Neutrophil (primary cell): ENCODE measurements at regions not wholly inside any gene's neighbourhood (a gene's known extent, or its start where the extent isn't known, plus 50 kb on each side); places are given as distances from the start of the nearest gene placed in this dataset.

Source experiments
- H3K27ac ChIP-seq: fragments of 200-600 bp; sonication (generic); 2 replicates; pipeline ENCODE4 v1.5.1; 2016; ENCODE audit warnings: mild to moderate bottlenecking, moderate library complexity
- H3K27me3 ChIP-seq: fragments of 200-600 bp; sonication (generic); 2 replicates; pipeline ENCODE4 v1.6.0; 2016; ENCODE audit warnings: mild to moderate bottlenecking
- H3K36me3 ChIP-seq: fragments of 200-600 bp; sonication (generic); 2 replicates; pipeline ENCODE4 v1.5.1; 2017
- H3K4me1 ChIP-seq, 2 experiments: fragments of 200-600 bp in 1 of 2; sonication (generic) in 1 of 2; 1 replicate in 1 of 2; 2 replicates in 1 of 2; pipeline versions ENCODE4 v1.5.1 to v1.6.1; 2013 to 2016; ENCODE audit warnings: low read depth in 1 of 2, low read length in 1 of 2, mild to moderate bottlenecking in 1 of 2, moderate library complexity in 1 of 2; ENCODE audit not compliant: control insufficient read depth in 1 of 2, insufficient read depth in 1 of 2
- H3K4me3 ChIP-seq, 2 experiments: fragments of 200-600 bp in 1 of 2; sonication (generic) in 1 of 2; 1 replicate in 1 of 2; 2 replicates in 1 of 2; pipeline ENCODE4 v1.5.1; 2013 to 2016; ENCODE audit warnings: low read depth in 1 of 2, low read length in 1 of 2, mild to moderate bottlenecking in 1 of 2, moderate library complexity in 1 of 2
- H3K9me3 ChIP-seq: fragments of 200-600 bp; sonication (generic); 2 replicates; pipeline ENCODE4 v1.5.1; 2016
- TF ChIP-seq, protein P1 (sequence below): fragments of 200-600 bp; sonication (generic); IDR thresholded peaks from 2 replicates; pipeline ENCODE4 v1.5.1; 2016; ENCODE audit warnings: antibody characterized with exemption

DNA sequence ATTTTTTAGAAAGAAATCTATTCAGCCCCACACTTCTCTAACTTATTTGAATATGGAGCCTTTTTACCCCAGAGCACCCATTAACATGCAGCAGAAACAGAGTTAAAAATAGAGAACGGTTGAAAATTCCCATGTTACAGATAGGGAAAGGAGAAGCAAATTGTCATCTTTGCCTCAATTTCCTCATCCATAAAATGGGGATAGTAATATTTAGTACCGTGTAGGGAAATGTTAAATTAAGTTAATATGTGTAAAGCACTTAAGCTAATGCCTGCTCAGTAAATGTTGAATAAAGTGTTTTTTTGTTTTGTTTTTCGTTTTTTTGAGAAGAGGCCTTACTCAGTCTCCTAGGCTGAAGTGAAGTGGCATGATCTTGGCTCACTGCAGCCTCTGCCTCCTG is 50.3 kb downstream of the NAV1 start:
- Histone ChIP-seq H3K27ac (no peak overlapping the region), H3K27me3 (no peaks in the 10 kb centered on the region), H3K4me3 (no peak overlapping the region), H3K36me3 (no peaks in the 10 kb centered on the region), H3K9me3 (no peaks in the 10 kb centered on the region), H3K4me1 (peaks cover 20 to 24% of the 10 kb centered on the region in 2 experiments)
- TF ChIP-seq, protein P1, sequence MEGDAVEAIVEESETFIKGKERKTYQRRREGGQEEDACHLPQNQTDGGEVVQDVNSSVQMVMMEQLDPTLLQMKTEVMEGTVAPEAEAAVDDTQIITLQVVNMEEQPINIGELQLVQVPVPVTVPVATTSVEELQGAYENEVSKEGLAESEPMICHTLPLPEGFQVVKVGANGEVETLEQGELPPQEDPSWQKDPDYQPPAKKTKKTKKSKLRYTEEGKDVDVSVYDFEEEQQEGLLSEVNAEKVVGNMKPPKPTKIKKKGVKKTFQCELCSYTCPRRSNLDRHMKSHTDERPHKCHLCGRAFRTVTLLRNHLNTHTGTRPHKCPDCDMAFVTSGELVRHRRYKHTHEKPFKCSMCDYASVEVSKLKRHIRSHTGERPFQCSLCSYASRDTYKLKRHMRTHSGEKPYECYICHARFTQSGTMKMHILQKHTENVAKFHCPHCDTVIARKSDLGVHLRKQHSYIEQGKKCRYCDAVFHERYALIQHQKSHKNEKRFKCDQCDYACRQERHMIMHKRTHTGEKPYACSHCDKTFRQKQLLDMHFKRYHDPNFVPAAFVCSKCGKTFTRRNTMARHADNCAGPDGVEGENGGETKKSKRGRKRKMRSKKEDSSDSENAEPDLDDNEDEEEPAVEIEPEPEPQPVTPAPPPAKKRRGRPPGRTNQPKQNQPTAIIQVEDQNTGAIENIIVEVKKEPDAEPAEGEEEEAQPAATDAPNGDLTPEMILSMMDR, result no peak

- H3K4me3 ChIP-seq, result no peak overlapping the region
- peaks cover 20 to 25% of the 10 kb centered on the region in 2 experiments for H3K4me1 ChIP-seq
- no peak overlapping the region for H3K27ac ChIP-seq
- H3K9me3 ChIP-seq, result no peaks in the 10 kb centered on the region
- TF ChIP-seq, protein P1, result no peak
- no peaks in the 10 kb centered on the region for H3K27me3 ChIP-seq
- no peaks in the 10 kb centered on the region for H3K36me3 ChIP-seq
Measured at GRCh38 chr1:201590474-201590873, 51.5 kb downstream of the NAV1 start.

GRCh38 chr1:201591348-201591747 is 52.4 kb downstream of the NAV1 start:
- Histone ChIP-seq H3K9me3 (no peaks in the 10 kb centered on the region), H3K27me3 (no peaks in the 10 kb centered on the region), H3K4me3 (no peak overlapping the region), H3K4me1 (peaks cover 20 to 25% of the 10 kb centered on the region in 2 experiments), H3K27ac (no peak overlapping the region), H3K36me3 (no peaks in the 10 kb centered on the region)
- TF ChIP-seq, protein P1, result no peak

- H3K4me1 ChIP-seq, result peaks cover 20 to 25% of the 10 kb centered on the region in 2 experiments
- H3K4me3 ChIP-seq, result no peak overlapping the region
- TF ChIP-seq, protein P1, result no peak
- no peak overlapping the region for H3K27ac ChIP-seq
- H3K9me3 ChIP-seq, result no peaks in the 10 kb centered on the region
- H3K36me3 ChIP-seq, result no peaks in the 10 kb centered on the region
- no peaks in the 10 kb centered on the region for H3K27me3 ChIP-seq
Measured at GRCh38 chr1:201591981-201592380, 53.1 kb downstream of the NAV1 start.

DNA sequence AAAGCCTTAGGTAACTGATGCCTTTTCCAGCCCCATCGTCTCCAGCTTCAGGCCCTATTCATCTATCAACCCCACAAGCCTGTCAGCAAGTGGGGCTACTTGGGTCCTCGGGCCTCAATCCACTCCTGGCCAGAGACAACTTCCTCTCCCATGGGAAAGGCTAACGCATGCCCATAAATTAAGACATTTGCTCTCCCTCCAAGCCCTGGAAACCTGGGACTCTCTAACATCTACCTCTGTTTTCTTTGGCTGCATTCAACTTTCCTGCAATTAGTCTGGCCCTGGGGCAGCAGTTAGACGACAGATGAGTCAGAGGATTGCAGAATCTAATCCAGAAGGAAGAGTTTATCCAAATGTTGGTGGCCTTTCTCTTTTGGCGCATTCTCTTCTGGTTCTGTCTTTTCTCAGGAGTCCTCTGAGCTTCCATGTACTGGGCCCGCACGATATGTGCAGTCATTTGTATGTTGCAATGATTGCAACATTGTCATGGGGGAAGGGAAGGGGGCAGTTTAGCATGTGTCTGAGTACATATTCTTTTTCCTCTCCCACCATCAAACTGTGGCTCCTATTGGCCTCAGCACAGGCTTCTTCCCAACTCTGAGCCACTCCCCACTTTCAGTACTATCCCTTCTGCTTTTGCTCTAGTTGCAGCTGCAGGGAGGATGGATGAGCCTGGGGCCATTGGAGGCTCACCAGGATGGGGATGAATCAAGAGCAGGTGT is 54.4 kb downstream of the NAV1 start:
- H3K4me3 ChIP-seq, result peak overlapping the region in 1 of 2 experiments; percentile 10
- H3K4me1 ChIP-seq, result peaks cover 29 to 31% of the 10 kb centered on the region in 2 experiments
- peak overlapping the region; percentile 54 for H3K27ac ChIP-seq
- TF ChIP-seq, protein P1, result no peak
- no peaks in the 10 kb centered on the region for H3K36me3 ChIP-seq
- H3K9me3 ChIP-seq, result no peaks in the 10 kb centered on the region
- no peaks in the 10 kb centered on the region for H3K27me3 ChIP-seq
